ENCODE measurements at regions not wholly inside any gene's neighbourhood (a gene's known extent, or its start where the extent isn't known, plus 50 kb on each side); places are given as distances from the start of the nearest gene placed in this dataset.

- H4K20me1 ChIP-seq (replicated peaks; ENCODE audit: insufficient read depth): no peaks in the 10 kb centered on the region
- H3K9me2 ChIP-seq (ENCODE audit: insufficient read depth): peaks cover 7% of the 10 kb centered on the region; the same call in 1 of the 2 replicates
- H3K27ac Mint-ChIP-seq: no peak overlapping the region
- no peak for TF ChIP-seq CREB1 (CRISPR knock-in tag; IDR thresholded peaks at IDR 0.05; ENCODE audit: low read depth)
- TF ChIP-seq JUNB (IDR thresholded peaks at IDR 0.05; ENCODE audit: unreplicated experiment): no peak
- no peak for TF ChIP-seq REST (IDR thresholded peaks at IDR 0.05; ENCODE audit: unreplicated experiment)
- no peak for TF ChIP-seq POLR2AphosphoS5 (IDR thresholded peaks at IDR 0.05; ENCODE audit: low read depth)
- TF ChIP-seq EZH2 (IDR thresholded peaks at IDR 0.05; ENCODE audit: low read depth, unreplicated experiment): no peak
- no peak for TF ChIP-seq ETS1 (IDR thresholded peaks at IDR 0.05)
- no peaks in the 10 kb centered on the region for H3K36me3 ChIP-seq (ENCODE audit: insufficient read depth)
- no peaks in the 10 kb centered on the region; the same call in 2 of the 3 replicates for H3K9me3 Mint-ChIP-seq
- ATAC-seq: peak; percentile 66
- H3K27ac ChIP-seq (ENCODE audit: low read depth): no peak overlapping the region
- H3F3A ChIP-seq (replicated peaks; ENCODE audit: low read depth): no peaks in the 10 kb centered on the region
- no peaks in the 10 kb centered on the region for H3K79me2 ChIP-seq (replicated peaks; ENCODE audit: insufficient read depth)
- H3K4me1 Mint-ChIP-seq: peaks cover 28% of the 10 kb centered on the region
- H3K4me2 ChIP-seq: peak overlapping the region; percentile 42
- peaks cover 2% of the 10 kb centered on the region; the same call in 1 of the 3 replicates for H3K36me3 Mint-ChIP-seq (ENCODE audit: low read depth)
- no peak overlapping the region for H2AFZ ChIP-seq
- DNase-seq (ENCODE audit: low spot score): peak; percentile 40
- no peak overlapping the region; the same call in 1 of the 2 replicates for H3K4me3 ChIP-seq
- no peaks in the 10 kb centered on the region for H3K27me3 Mint-ChIP-seq (ENCODE audit: insufficient read depth, low read depth, poor library complexity)
- H3K4me1 ChIP-seq (ENCODE audit: insufficient read depth): peaks cover 9% of the 10 kb centered on the region; the same call in 1 of the 2 replicates
- H3K4me3 Mint-ChIP-seq: peak overlapping the region; percentile 15; the same call in 1 of the 3 replicates
- H3K27me3 ChIP-seq (ENCODE audit: insufficient read depth): no peaks in the 10 kb centered on the region
Observed at GRCh38 chr2:49359721-49360406, 205.5 kb upstream of the FSHR start.

GRCh38 chr2:49355611-49356010 lies 201.3 kb upstream of the FSHR start:
- H3K4me1 ChIP-seq (ENCODE audit: insufficient read depth): peaks cover 14% of the 10 kb centered on the region
- Mint-ChIP-seq H3K4me1 (peaks cover 30% of the 10 kb centered on the region), H3K27ac (no peak overlapping the region), H3K27me3 (ENCODE audit: insufficient read depth, low read depth, poor library complexity) (no peaks in the 10 kb centered on the region), H3K36me3 (ENCODE audit: low read depth) (no peaks in the 10 kb centered on the region), H3K4me3 (no peak overlapping the region), H3K9me3 (no peaks in the 10 kb centered on the region; the same call in 2 of the 3 replicates)
- H2AFZ ChIP-seq: peak overlapping the region; percentile 23; the same call in 1 of the 2 replicates
- H3K4me3 ChIP-seq: no peak overlapping the region
- no peaks in the 10 kb centered on the region for H3F3A ChIP-seq (replicated peaks; ENCODE audit: low read depth)
- no peak overlapping the region for H3K4me2 ChIP-seq
- no peaks in the 10 kb centered on the region for H3K27me3 ChIP-seq (ENCODE audit: insufficient read depth)
- no peaks in the 10 kb centered on the region for H3K79me2 ChIP-seq (replicated peaks; ENCODE audit: insufficient read depth)
- DNase-seq (ENCODE audit: low spot score) (no peak), ATAC-seq (no peak)
- H3K36me3 ChIP-seq (ENCODE audit: insufficient read depth): no peaks in the 10 kb centered on the region
- H4K20me1 ChIP-seq (replicated peaks; ENCODE audit: insufficient read depth): no peaks in the 10 kb centered on the region
- 0 out of 2 replicates have a peak, but pooled peaks cover 3% of the 10 kb centered on the region for H3K9me2 ChIP-seq (ENCODE audit: insufficient read depth)
- no peak overlapping the region for H3K27ac ChIP-seq (ENCODE audit: low read depth)
- TF ChIP-seq REST (IDR thresholded peaks at IDR 0.05; ENCODE audit: unreplicated experiment) (no peak), NANOG (IDR thresholded peaks at IDR 0.05; ENCODE audit: borderline replicate concordance) (no peak), CTCF (conservative IDR thresholded peaks at IDR 0.05; ENCODE audit: low read depth in 2 of 2) (no peak), JUNB (IDR thresholded peaks at IDR 0.05; ENCODE audit: unreplicated experiment) (no peak), EZH2 (IDR thresholded peaks at IDR 0.05; ENCODE audit: low read depth, unreplicated experiment) (no peak), POLR2AphosphoS5 (IDR thresholded peaks at IDR 0.05; ENCODE audit: low read depth) (no peak), ETS1 (IDR thresholded peaks at IDR 0.05) (no peak), STAT1 (IDR thresholded peaks at IDR 0.05; ENCODE audit: unreplicated experiment) (no peak), CREB1 (CRISPR knock-in tag; IDR thresholded peaks at IDR 0.05; ENCODE audit: low read depth) (no peak)

Measured in GM23338 (cell line).